ENCODE measurements at regions not wholly inside any gene's neighbourhood (a gene's known extent, or its start where the extent isn't known, plus 50 kb on each side); places are given as distances from the start of the nearest gene placed in this dataset.

DNA sequence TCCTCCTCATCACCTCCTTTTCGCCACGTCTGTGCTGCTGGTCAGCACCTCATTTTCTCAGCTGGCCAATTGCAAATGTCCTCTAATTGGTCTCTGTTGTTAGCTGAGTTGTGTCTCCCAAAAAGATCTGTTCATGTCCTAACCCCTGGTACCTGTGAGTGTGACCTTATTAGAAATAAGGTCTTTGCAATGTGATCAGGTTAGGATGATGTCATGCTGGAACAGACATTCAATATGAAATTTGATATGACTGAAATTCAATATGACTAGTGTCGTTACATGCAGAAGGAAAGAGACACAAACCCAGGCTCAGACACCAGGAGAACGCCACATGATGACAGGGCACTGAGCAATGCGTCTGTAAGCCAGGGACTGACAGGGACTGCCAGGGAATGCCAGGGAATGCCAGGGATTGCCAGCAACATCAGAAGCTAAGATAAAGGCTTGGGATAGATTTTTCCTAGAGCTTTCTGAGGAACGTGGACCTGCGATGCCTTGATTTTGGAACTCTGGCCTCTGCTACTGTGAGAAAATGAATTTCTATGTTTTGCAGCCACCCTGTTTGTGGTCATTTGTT lies 77.5 kb upstream of the CXCL12 start:
- TF ChIP-seq ZNF8 (CRISPR knock-in tag; IDR thresholded peaks at IDR 0.05) = no peak
- TF ChIP-seq, protein P1, sequence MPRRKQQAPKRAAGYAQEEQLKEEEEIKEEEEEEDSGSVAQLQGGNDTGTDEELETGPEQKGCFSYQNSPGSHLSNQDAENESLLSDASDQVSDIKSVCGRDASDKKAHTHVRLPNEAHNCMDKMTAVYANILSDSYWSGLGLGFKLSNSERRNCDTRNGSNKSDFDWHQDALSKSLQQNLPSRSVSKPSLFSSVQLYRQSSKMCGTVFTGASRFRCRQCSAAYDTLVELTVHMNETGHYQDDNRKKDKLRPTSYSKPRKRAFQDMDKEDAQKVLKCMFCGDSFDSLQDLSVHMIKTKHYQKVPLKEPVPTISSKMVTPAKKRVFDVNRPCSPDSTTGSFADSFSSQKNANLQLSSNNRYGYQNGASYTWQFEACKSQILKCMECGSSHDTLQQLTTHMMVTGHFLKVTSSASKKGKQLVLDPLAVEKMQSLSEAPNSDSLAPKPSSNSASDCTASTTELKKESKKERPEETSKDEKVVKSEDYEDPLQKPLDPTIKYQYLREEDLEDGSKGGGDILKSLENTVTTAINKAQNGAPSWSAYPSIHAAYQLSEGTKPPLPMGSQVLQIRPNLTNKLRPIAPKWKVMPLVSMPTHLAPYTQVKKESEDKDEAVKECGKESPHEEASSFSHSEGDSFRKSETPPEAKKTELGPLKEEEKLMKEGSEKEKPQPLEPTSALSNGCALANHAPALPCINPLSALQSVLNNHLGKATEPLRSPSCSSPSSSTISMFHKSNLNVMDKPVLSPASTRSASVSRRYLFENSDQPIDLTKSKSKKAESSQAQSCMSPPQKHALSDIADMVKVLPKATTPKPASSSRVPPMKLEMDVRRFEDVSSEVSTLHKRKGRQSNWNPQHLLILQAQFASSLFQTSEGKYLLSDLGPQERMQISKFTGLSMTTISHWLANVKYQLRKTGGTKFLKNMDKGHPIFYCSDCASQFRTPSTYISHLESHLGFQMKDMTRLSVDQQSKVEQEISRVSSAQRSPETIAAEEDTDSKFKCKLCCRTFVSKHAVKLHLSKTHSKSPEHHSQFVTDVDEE (CRISPR knock-in tag; IDR thresholded peaks at IDR 0.05) = no peak
- TF ChIP-seq ZC3H10 (CRISPR knock-in tag; IDR thresholded peaks at IDR 0.05) = no peak
- no peak for TF ChIP-seq TOX (CRISPR knock-in tag; IDR thresholded peaks at IDR 0.05; ENCODE audit: borderline replicate concordance)
- TF ChIP-seq ZFP30 (CRISPR knock-in tag; IDR thresholded peaks at IDR 0.05) = no peak
- no peak for ATAC-seq

DNA sequence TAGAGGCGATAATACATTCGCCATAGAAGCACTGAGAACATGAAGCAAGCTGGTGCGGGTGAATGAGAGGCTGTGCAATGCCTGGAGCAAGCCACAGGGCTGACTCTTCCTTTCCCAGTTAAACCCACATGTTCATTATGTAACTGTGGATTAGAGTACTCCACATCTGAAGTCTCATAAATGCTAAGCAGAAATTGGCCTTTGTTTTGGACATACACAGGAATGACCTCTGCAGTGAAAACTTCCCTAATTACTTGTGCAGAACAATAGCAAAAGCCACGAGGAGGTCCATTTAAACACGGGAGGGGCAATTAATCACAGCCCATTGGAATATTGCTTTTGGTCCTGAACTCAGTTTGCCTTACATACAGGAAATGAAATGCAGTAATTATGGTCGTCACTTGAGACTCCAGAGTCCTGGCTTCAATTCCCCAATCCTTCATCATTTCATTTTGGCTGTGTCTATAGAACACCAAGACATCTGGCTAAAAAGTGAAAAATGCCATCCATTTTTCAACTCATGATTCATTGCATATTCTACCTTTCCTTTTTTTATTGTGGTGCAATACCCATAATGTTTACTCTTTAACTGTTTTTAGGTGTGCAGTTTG lies 78.7 kb upstream of the CXCL12 start:
- no peak for ATAC-seq
- TF ChIP-seq, protein P2, sequence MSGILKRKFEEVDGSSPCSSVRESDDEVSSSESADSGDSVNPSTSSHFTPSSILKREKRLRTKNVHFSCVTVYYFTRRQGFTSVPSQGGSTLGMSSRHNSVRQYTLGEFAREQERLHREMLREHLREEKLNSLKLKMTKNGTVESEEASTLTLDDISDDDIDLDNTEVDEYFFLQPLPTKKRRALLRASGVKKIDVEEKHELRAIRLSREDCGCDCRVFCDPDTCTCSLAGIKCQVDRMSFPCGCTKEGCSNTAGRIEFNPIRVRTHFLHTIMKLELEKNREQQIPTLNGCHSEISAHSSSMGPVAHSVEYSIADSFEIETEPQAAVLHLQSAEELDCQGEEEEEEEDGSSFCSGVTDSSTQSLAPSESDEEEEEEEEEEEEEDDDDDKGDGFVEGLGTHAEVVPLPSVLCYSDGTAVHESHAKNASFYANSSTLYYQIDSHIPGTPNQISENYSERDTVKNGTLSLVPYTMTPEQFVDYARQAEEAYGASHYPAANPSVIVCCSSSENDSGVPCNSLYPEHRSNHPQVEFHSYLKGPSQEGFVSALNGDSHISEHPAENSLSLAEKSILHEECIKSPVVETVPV (CRISPR knock-in tag; IDR thresholded peaks at IDR 0.05) = no peak
- TF ChIP-seq ARNTL (CRISPR knock-in tag; IDR thresholded peaks at IDR 0.05; ENCODE audit: borderline replicate concordance, low read depth) (no peak), ZFP30 (CRISPR knock-in tag; IDR thresholded peaks at IDR 0.05) (no peak), ZNF565 (CRISPR knock-in tag; conservative IDR thresholded peaks at IDR 0.05; ENCODE audit: low read depth) (no peak), ZNF70 (CRISPR knock-in tag; IDR thresholded peaks at IDR 0.05) (no peak), TOX (CRISPR knock-in tag; IDR thresholded peaks at IDR 0.05; ENCODE audit: borderline replicate concordance) (no peak), CSDC2 (CRISPR knock-in tag; IDR thresholded peaks at IDR 0.05) (no peak), PPARA (CRISPR knock-in tag; IDR thresholded peaks at IDR 0.05; ENCODE audit: borderline replicate concordance) (no peak), ZNF8 (CRISPR knock-in tag; IDR thresholded peaks at IDR 0.05) (no peak), ESRRG (CRISPR knock-in tag; IDR thresholded peaks at IDR 0.05) (no peak), TCF4 (CRISPR knock-in tag; IDR thresholded peaks at IDR 0.05; ENCODE audit: borderline replicate concordance) (no peak), OSR1 (CRISPR knock-in tag; IDR thresholded peaks at IDR 0.05) (no peak), GLIS3 (CRISPR knock-in tag; IDR thresholded peaks at IDR 0.05) (no peak), ISL1 (CRISPR knock-in tag; IDR thresholded peaks at IDR 0.05) (no peak)
- TF ChIP-seq, protein P3, sequence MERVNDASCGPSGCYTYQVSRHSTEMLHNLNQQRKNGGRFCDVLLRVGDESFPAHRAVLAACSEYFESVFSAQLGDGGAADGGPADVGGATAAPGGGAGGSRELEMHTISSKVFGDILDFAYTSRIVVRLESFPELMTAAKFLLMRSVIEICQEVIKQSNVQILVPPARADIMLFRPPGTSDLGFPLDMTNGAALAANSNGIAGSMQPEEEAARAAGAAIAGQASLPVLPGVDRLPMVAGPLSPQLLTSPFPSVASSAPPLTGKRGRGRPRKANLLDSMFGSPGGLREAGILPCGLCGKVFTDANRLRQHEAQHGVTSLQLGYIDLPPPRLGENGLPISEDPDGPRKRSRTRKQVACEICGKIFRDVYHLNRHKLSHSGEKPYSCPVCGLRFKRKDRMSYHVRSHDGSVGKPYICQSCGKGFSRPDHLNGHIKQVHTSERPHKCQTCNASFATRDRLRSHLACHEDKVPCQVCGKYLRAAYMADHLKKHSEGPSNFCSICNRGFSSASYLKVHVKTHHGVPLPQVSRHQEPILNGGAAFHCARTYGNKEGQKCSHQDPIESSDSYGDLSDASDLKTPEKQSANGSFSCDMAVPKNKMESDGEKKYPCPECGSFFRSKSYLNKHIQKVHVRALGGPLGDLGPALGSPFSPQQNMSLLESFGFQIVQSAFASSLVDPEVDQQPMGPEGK (CRISPR knock-in tag; IDR thresholded peaks at IDR 0.05; ENCODE audit: borderline replicate concordance) = no peak
- TF ChIP-seq, protein P4, sequence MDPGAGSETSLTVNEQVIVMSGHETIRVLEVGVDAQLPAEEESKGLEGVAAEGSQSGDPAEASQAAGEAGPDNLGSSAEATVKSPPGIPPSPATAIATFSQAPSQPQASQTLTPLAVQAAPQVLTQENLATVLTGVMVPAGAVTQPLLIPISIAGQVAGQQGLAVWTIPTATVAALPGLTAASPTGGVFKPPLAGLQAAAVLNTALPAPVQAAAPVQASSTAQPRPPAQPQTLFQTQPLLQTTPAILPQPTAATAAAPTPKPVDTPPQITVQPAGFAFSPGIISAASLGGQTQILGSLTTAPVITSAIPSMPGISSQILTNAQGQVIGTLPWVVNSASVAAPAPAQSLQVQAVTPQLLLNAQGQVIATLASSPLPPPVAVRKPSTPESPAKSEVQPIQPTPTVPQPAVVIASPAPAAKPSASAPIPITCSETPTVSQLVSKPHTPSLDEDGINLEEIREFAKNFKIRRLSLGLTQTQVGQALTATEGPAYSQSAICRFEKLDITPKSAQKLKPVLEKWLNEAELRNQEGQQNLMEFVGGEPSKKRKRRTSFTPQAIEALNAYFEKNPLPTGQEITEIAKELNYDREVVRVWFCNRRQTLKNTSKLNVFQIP (CRISPR knock-in tag; IDR thresholded peaks at IDR 0.05; ENCODE audit: borderline replicate concordance, low read depth) = no peak
- TF ChIP-seq, protein P5, sequence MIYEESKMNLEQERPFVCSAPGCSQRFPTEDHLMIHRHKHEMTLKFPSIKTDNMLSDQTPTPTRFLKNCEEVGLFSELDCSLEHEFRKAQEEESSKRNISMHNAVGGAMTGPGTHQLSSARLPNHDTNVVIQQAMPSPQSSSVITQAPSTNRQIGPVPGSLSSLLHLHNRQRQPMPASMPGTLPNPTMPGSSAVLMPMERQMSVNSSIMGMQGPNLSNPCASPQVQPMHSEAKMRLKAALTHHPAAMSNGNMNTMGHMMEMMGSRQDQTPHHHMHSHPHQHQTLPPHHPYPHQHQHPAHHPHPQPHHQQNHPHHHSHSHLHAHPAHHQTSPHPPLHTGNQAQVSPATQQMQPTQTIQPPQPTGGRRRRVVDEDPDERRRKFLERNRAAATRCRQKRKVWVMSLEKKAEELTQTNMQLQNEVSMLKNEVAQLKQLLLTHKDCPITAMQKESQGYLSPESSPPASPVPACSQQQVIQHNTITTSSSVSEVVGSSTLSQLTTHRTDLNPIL (CRISPR knock-in tag; IDR thresholded peaks at IDR 0.05; ENCODE audit: low read depth) = no peak

DNA sequence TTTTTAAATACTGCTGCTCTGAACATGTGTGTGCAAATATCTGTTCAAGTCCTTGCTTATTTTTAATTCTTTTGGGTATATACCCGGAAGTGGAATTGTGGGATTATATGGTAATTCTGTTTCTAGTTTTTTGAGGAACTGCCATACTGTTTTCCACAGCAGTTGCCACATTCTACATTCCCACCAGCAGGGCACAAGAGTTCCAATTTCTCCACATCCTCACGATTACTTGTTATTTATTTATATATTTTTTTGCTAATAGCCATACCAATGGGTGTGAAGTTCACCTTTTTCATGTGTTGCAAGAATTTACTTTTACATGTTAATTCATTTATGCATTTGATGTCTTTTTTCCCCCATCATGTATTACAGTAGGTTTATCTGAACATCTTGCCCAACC lies 79.6 kb upstream of the CXCL12 start:
- TF ChIP-seq ISL1 (CRISPR knock-in tag; IDR thresholded peaks at IDR 0.05) (no peak), ZC3H10 (CRISPR knock-in tag; IDR thresholded peaks at IDR 0.05) (no peak)
- TF ChIP-seq, protein P1 (CRISPR knock-in tag; IDR thresholded peaks at IDR 0.05) = no peak
- TF ChIP-seq, protein P4 (CRISPR knock-in tag; IDR thresholded peaks at IDR 0.05; ENCODE audit: borderline replicate concordance, low read depth) = no peak
- no peak for ATAC-seq

Measured in SK-N-SH treated with all-trans-retinoic acid at 6 μM for 48 hours (cell line).